Caco-2 (cell line): ENCODE measurements at regions not wholly inside any gene's neighbourhood (a gene's known extent, or its start where the extent isn't known, plus 50 kb on each side); places are given as distances from the start of the nearest gene placed in this dataset.

Experiments used
- BruUV-seq: library from RNA; stranded (reverse); fragments of 400-500 nt; replicated peaks from 2 replicates; lab custom pipeline; 2021; lab: Mats Ljungman, UMichigan
- CTCF ChIA-PET: fragments of 300-600 bp; sonication (Branson Sonifier 250); formaldehyde crosslinking; loops from one replicate; lab custom pipeline; 2022; ENCODE audit warnings: antibody characterized with exemption; lab: Charles Lee
- POLR2A ChIA-PET: fragments of 300-600 bp; sonication (Branson Sonifier 250); formaldehyde crosslinking; loops from one replicate; lab custom pipeline; 2022; ENCODE audit warnings: antibody characterized with exemption; lab: Charles Lee
- DNase-seq, 2 experiments: peaks; one replicate each; pipeline versions ENCODE4 v3.0.0 to v3.0.0-alpha.2; 2020 to 2022
- H3K27me3 ChIP-seq: replicated peaks from 2 replicates; pipeline ENCODE4 v1.6.0; 2011; ENCODE audit warnings: low read length; ENCODE audit not compliant: control insufficient read depth, insufficient read depth
- H3K36me3 ChIP-seq: 2 replicates; pipeline ENCODE4 v1.5.1; 2011; ENCODE audit warnings: low read length; ENCODE audit not compliant: control insufficient read depth, insufficient read depth
- H3K4me1 ChIP-seq: fragments of 250-450 bp; sonication (Bioruptor Pico); 2 replicates; pipeline ENCODE4 v1.5.1; 2020; ENCODE audit warnings: mild to moderate bottlenecking
- H3K4me3 ChIP-seq: 2 replicates; pipeline ENCODE4 v1.5.1; 2011; ENCODE audit warnings: low read depth, mild to moderate bottlenecking, control low read depth, low read length
- H3K9me3 ChIP-seq: fragments of 250-450 bp; sonication (Bioruptor Pico); 2 replicates; pipeline ENCODE4 v1.5.1; 2020; ENCODE audit warnings: mild to moderate bottlenecking, moderate library complexity
- H3K27ac Mint-ChIP-seq: one replicate; pipeline ENCODE4 v1.8.0; 2022; ENCODE audit warnings: mixed read lengths; ENCODE audit not compliant: unreplicated experiment
- H3K27me3 Mint-ChIP-seq: one replicate; pipeline ENCODE4 v1.8.0; 2022; ENCODE audit warnings: mixed read lengths; ENCODE audit not compliant: insufficient read depth, unreplicated experiment
- H3K36me3 Mint-ChIP-seq: one replicate; pipeline ENCODE4 v1.8.0; 2022; ENCODE audit warnings: mild to moderate bottlenecking, mixed read lengths; ENCODE audit not compliant: insufficient read depth, unreplicated experiment
- H3K4me1 Mint-ChIP-seq: one replicate; pipeline ENCODE4 v1.8.0; 2022; ENCODE audit warnings: low read depth, mixed read lengths; ENCODE audit not compliant: unreplicated experiment
- H3K4me3 Mint-ChIP-seq: one replicate; pipeline ENCODE4 v1.8.0; 2022; ENCODE audit warnings: mild to moderate bottlenecking, moderate library complexity, mixed read lengths; ENCODE audit not compliant: unreplicated experiment
- H3K9me3 Mint-ChIP-seq: one replicate; pipeline ENCODE4 v1.8.0; 2022; ENCODE audit warnings: mixed read lengths; ENCODE audit not compliant: unreplicated experiment
- intact Hi-C: fragments of 100-400 bp; cut with micrococcal nuclease; formaldehyde crosslinking; loops from one replicate; pipeline ENCODE4 v1.10.0; 2022; ENCODE audit not compliant: unreplicated experiment
- TF ChIP-seq, protein P1 (sequence below), 2 experiments: fragments of 200-600 bp in 1 of 2; IDR thresholded peaks; 1 replicate in 1 of 2; 2 replicates in 1 of 2; pipeline versions ENCODE4 v1.5.1 to v1.8.0; 2011 to 2022; ENCODE audit warnings: antibody characterized with exemption in 1 of 2, control low read depth in 1 of 2, inconsistent platforms in 1 of 2, low read depth in 1 of 2, low read length in 1 of 2, mild to moderate bottlenecking in 1 of 2, moderate library complexity in 1 of 2; ENCODE audit not compliant: insufficient read depth in 1 of 2, severe bottlenecking in 1 of 2, unreplicated experiment in 1 of 2

DNA sequence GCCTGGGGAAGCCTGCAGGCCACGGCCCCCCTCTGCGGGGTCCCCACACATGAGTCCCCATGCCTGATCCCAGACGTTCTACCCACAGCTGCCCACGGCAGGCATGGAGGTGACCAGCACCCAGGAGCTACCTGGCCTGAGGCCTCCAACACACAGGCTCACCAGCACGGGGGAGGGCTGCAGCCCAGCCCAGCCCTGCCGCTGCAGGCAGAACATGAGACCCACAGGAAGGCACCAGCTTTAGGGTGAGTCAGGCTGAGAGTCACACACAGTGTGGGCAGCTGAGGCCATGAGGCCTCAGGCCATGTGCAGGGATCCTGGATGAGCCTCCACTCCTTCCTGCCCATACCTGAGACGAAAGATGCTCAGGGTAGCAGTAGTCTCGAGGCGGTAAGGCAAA, 121.1 kb downstream of the PSMG1 start:
- no peaks in the 10 kb centered on the region for H3K27me3 ChIP-seq
- peaks cover 8% of the 10 kb centered on the region for H3K4me1 Mint-ChIP-seq
- 0 out of 2 replicates have a peak, but pooled peaks cover 8% of the 10 kb centered on the region for H3K9me3 ChIP-seq
- intact Hi-C loops, result no loop called here
- H3K27ac Mint-ChIP-seq, result no peak overlapping the region
- H3K36me3 ChIP-seq, result no peaks in the 10 kb centered on the region
- peaks cover 10% of the 10 kb centered on the region for H3K9me3 Mint-ChIP-seq
- H3K4me3 ChIP-seq, result no peak overlapping the region
- BruUV-seq, result no TSS peak
- no peak overlapping the region for H3K4me3 Mint-ChIP-seq
- CTCF ChIA-PET, result no interaction called here
- POLR2A ChIA-PET, result no interaction called here
- no peak for DNase-seq
- no peaks in the 10 kb centered on the region for H3K36me3 Mint-ChIP-seq
- H3K4me1 ChIP-seq, result peaks cover 20% of the 10 kb centered on the region
- TF ChIP-seq, protein P1, sequence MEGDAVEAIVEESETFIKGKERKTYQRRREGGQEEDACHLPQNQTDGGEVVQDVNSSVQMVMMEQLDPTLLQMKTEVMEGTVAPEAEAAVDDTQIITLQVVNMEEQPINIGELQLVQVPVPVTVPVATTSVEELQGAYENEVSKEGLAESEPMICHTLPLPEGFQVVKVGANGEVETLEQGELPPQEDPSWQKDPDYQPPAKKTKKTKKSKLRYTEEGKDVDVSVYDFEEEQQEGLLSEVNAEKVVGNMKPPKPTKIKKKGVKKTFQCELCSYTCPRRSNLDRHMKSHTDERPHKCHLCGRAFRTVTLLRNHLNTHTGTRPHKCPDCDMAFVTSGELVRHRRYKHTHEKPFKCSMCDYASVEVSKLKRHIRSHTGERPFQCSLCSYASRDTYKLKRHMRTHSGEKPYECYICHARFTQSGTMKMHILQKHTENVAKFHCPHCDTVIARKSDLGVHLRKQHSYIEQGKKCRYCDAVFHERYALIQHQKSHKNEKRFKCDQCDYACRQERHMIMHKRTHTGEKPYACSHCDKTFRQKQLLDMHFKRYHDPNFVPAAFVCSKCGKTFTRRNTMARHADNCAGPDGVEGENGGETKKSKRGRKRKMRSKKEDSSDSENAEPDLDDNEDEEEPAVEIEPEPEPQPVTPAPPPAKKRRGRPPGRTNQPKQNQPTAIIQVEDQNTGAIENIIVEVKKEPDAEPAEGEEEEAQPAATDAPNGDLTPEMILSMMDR (IDR thresholded peaks at IDR 0.05; ENCODE audit: insufficient read depth in 1 of 2, low read depth in 1 of 2, low read length in 1 of 2, severe bottlenecking in 1 of 2, unreplicated experiment in 1 of 2), result no peak
- H3K27me3 Mint-ChIP-seq, result no peaks in the 10 kb centered on the region

DNA sequence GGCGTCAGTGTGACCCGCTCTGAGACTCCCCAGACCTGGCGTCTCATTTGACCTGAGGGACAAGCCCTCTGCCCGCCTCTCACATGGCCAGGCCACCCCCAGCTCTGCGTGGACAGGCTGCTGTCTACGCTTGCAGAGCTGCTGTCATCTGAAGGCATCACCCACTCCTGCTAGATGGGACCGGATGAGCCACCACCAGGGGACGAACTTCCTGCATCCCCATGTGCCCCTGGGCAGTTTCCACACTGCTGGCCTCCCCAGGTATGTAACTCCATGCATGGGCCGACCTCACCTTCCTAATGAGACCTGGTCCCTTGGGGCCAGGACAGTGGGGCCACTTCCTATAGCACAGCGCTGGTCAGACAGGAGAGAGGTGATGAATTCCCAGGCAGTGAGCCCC, 121.5 kb downstream of the PSMG1 start:
- Histone ChIP-seq H3K4me3 (no peak overlapping the region), H3K27me3 (no peaks in the 10 kb centered on the region), H3K9me3 (0 out of 2 replicates have a peak, but pooled peaks cover 8% of the 10 kb centered on the region), H3K36me3 (no peaks in the 10 kb centered on the region), H3K4me1 (peaks cover 20% of the 10 kb centered on the region)
- Mint-ChIP-seq H3K9me3 (peaks cover 10% of the 10 kb centered on the region), H3K27ac (no peak overlapping the region), H3K4me3 (no peak overlapping the region), H3K36me3 (no peaks in the 10 kb centered on the region), H3K27me3 (no peaks in the 10 kb centered on the region), H3K4me1 (peaks cover 8% of the 10 kb centered on the region)
- no peak for DNase-seq
- ChIA-PET POLR2A (no interaction called here), CTCF (no interaction called here)
- intact Hi-C loops, result no loop called here
- TF ChIP-seq, protein P1 (IDR thresholded peaks at IDR 0.05; ENCODE audit: insufficient read depth in 1 of 2, low read depth in 1 of 2, low read length in 1 of 2, severe bottlenecking in 1 of 2, unreplicated experiment in 1 of 2), result no peak
- no TSS peak for BruUV-seq

DNA sequence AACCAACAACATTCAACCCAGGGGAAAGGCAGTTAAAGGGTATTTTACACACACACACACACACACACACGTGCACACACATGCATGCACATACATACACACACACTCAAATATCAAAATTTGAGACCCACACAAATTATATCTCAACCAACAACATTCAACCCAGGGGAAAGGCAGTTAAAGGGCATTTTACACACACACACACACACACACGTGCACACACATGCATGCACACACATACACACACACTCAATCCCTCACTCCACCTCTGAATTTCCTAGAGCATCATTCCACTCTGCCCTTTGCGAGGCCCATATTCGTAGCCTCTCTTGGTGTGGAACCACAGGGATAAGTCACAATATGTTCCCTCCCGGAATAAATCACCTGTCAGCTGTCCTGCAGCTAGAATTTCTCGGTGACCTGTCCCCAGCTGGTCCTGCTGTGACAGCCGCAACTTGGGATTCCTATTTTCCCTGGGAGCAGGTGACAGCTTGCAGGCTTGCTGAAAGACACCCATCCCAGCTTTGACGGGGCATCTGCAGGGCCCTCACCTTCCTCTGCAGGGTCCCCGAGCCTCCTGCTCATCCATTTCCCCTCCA, 122.7 kb downstream of the PSMG1 start:
- DNase-seq, result no peak
- POLR2A ChIA-PET, result no interaction called here
- CTCF ChIA-PET, result interaction anchor here (0.7 kb wide), 1 partner anchor 20 kb away, joined by 6 read pairs; no protein-coding TSS in a partner anchor
- TF ChIP-seq, protein P1 (IDR thresholded peaks at IDR 0.05; ENCODE audit: insufficient read depth in 1 of 2, low read depth in 1 of 2, low read length in 1 of 2, severe bottlenecking in 1 of 2, unreplicated experiment in 1 of 2), result no peak
- Mint-ChIP-seq H3K27ac (no peak overlapping the region), H3K4me1 (peaks cover 4% of the 10 kb centered on the region), H3K36me3 (no peaks in the 10 kb centered on the region), H3K4me3 (no peak overlapping the region), H3K27me3 (no peaks in the 10 kb centered on the region), H3K9me3 (peaks cover 10% of the 10 kb centered on the region)
- Histone ChIP-seq H3K36me3 (no peaks in the 10 kb centered on the region), H3K27me3 (no peaks in the 10 kb centered on the region), H3K4me3 (no peak overlapping the region), H3K9me3 (0 out of 2 replicates have a peak, but pooled peaks cover 6% of the 10 kb centered on the region), H3K4me1 (peaks cover 9% of the 10 kb centered on the region)
- no TSS peak for BruUV-seq
- intact Hi-C loops, result no loop called here
